Central memory CD8-positive, alpha-beta T cell (primary cell): ENCODE measurements at regions not wholly inside any gene's neighbourhood (a gene's known extent, or its start where the extent isn't known, plus 50 kb on each side); places are given as distances from the start of the nearest gene placed in this dataset.

Experiments used
- ATAC-seq: fragments of 150-1000 bp; cut with Tn5 transposase; replicated peaks from 2 replicates; pipeline ENCODE4 v1.10.0; 2022; ENCODE audit warnings: mild to moderate bottlenecking, moderate FRiP score, moderate number of reproducible peaks; ENCODE audit not compliant: poor library complexity, severe bottlenecking; ENCODE audit errors: extremely low read depth
- DNase-seq, 2 donors: peaks; one replicate each; pipeline ENCODE4 v3.0.0; 2021; ENCODE audit warnings: low spot score in 2 of 2
- H3K27ac Mint-ChIP-seq: one replicate; pipeline ENCODE4 v1.8.0; 2022; ENCODE audit warnings: low read depth, mild to moderate bottlenecking, moderate library complexity, mixed read lengths
- H3K27me3 Mint-ChIP-seq: one replicate; pipeline ENCODE4 v1.8.0; 2022; ENCODE audit warnings: mixed read lengths
- H3K36me3 Mint-ChIP-seq: one replicate; pipeline ENCODE4 v1.8.0; 2022; ENCODE audit warnings: mild to moderate bottlenecking, moderate library complexity, mixed read lengths; ENCODE audit not compliant: insufficient read depth
- H3K4me1 Mint-ChIP-seq: one replicate; pipeline ENCODE4 v1.8.0; 2022; ENCODE audit warnings: mixed read lengths
- H3K4me3 Mint-ChIP-seq: one replicate; pipeline ENCODE4 v1.8.0; 2022; ENCODE audit warnings: mild to moderate bottlenecking, moderate library complexity, mixed read lengths
- H3K9me3 Mint-ChIP-seq: one replicate; pipeline ENCODE4 v1.8.0; 2022; ENCODE audit warnings: mixed read lengths

DNA sequence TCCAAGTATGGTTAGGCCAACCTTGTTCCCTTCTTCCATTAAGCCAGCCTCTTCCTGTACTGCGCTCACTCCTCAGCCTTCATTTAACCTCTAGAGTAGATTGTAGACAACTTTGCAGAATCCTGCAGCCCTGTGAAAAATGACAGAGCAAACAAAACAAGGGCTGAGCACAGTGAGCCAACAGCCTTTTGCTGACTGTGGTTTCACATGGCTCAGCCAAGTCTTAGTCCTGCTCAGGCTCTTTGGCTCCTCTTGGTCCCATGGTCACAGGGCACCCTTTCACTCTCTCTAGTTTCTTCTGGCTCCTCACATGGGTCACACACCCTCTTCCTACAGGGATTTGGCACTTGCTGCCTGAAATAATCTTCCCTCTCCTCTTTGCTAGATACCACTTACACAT lies 900.3 kb downstream of the CCSER2 start:
- Mint-ChIP-seq H3K36me3 (no peaks in the 10 kb centered on the region), H3K27me3 (no peaks in the 10 kb centered on the region), H3K4me1 (no peaks in the 10 kb centered on the region), H3K4me3 (no peak overlapping the region), H3K27ac (no peak overlapping the region), H3K9me3 (peaks cover 23% of the 10 kb centered on the region)
- DNase-seq, result no peak
- no peak for ATAC-seq

DNA sequence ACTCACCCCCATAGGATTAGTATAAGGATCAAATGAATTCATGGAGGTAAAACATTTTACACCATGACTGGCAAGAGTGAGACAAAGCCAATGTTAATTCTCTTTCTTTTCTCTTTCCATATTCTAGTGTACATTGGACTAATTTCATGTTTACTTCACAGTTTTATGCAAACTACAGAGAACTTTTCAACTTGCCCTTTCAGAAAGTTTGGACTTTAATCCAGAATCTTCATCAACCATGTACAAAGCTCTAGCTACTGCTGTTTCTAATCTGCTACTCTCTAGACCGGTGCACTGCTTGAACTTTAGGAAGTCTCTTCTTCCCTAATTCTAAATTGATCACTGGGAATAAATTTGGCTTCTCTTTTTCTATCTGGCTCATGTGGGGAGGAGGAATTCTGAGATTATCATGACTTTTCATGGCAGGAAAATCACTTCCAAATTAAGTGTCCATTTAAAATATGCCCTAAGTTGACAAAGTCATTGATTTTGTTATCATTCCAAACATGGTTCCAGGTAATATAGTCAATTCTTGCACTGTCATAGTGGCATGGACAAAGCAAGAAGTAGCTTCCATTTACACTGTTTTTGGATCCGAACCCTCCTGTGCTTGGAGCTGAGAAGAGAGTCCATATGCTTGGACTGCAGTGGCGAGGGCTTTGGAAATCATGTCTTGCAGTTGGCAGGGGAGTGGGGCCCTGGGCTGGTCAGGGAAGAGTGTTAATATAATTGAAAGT lies 903.3 kb downstream of the CCSER2 start:
- DNase-seq (no peak), ATAC-seq (no peak)
- no peak overlapping the region for H3K4me3 Mint-ChIP-seq
- peaks cover 16% of the 10 kb centered on the region for H3K9me3 Mint-ChIP-seq
- no peak overlapping the region for H3K27ac Mint-ChIP-seq
- no peaks in the 10 kb centered on the region for H3K4me1 Mint-ChIP-seq
- H3K36me3 Mint-ChIP-seq, result no peaks in the 10 kb centered on the region
- no peaks in the 10 kb centered on the region for H3K27me3 Mint-ChIP-seq

- peaks cover 2% of the 10 kb centered on the region for H3K9me3 Mint-ChIP-seq
- H3K36me3 Mint-ChIP-seq, result no peaks in the 10 kb centered on the region
- no peak overlapping the region for H3K4me3 Mint-ChIP-seq
- no peak for ATAC-seq
- no peaks in the 10 kb centered on the region for H3K27me3 Mint-ChIP-seq
- H3K4me1 Mint-ChIP-seq, result no peaks in the 10 kb centered on the region
- H3K27ac Mint-ChIP-seq, result no peak overlapping the region
- no peak for DNase-seq
Observed at GRCh38 chr10:85235258-85235657, 906.9 kb downstream of the CCSER2 start.

GRCh38 chr10:85238676-85239075 lies 910.3 kb downstream of the CCSER2 start:
- Mint-ChIP-seq H3K27me3 (no peaks in the 10 kb centered on the region), H3K9me3 (no peaks in the 10 kb centered on the region), H3K27ac (no peak overlapping the region), H3K36me3 (no peaks in the 10 kb centered on the region), H3K4me3 (no peak overlapping the region), H3K4me1 (no peaks in the 10 kb centered on the region)
- DNase-seq (no peak), ATAC-seq (no peak)

GRCh38 chr10:85250304-85250703 lies 921.9 kb downstream of the CCSER2 start:
- Mint-ChIP-seq H3K9me3 (peaks cover 5% of the 10 kb centered on the region), H3K36me3 (peaks cover 3% of the 10 kb centered on the region), H3K4me3 (no peak overlapping the region), H3K4me1 (no peaks in the 10 kb centered on the region), H3K27ac (no peak overlapping the region), H3K27me3 (no peaks in the 10 kb centered on the region)
- ATAC-seq (no peak), DNase-seq (no peak)

DNA sequence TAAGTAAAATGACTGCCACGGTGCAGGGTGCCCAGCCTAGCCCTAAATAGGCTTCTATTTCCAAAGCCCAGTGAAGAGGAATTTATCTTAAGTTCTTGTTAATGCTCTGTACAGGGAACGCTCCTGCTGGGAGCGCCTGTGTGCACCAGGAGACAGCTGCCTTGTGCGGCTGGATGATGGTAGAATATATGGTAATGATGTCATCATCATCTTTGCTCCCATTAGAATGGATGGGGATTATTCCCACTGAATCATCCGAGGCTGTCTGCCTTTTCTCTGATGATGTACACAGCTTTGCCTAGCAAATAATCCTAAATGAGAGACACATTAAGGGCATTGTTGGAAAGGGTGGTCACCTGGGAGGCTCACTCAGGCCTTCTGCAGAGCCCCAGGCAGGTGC lies 928.1 kb downstream of the CCSER2 start:
- Mint-ChIP-seq H3K4me3 (no peak overlapping the region), H3K27ac (no peak overlapping the region), H3K36me3 (peaks cover 1% of the 10 kb centered on the region), H3K9me3 (peaks cover 14% of the 10 kb centered on the region), H3K4me1 (no peaks in the 10 kb centered on the region), H3K27me3 (no peaks in the 10 kb centered on the region)
- ATAC-seq, result no peak
- DNase-seq, result no peak

DNA sequence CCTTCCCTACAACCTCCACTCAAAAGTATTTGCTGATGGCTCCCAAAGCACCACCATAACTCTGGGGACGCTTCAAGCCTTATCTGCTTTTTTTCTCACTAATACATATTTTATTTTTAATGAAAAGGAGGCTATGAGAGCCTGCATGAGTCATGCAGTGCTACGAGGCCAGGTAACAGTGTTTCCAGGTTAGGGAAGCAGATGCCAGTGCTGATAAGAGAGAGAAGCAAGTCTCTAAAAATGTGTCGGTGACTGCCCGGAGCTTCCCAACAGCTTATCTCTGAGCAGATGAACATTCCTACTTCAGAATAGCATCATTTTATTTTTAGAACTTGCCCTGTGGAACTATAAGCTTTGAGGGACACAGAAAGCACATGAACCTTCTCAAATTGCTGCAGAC lies 931.5 kb downstream of the CCSER2 start:
- no peak overlapping the region for H3K27ac Mint-ChIP-seq
- ATAC-seq, result no peak
- no peaks in the 10 kb centered on the region for H3K4me1 Mint-ChIP-seq
- H3K36me3 Mint-ChIP-seq, result no peaks in the 10 kb centered on the region
- H3K9me3 Mint-ChIP-seq, result peaks cover 14% of the 10 kb centered on the region
- no peak for DNase-seq
- H3K27me3 Mint-ChIP-seq, result no peaks in the 10 kb centered on the region
- H3K4me3 Mint-ChIP-seq, result no peak overlapping the region

GRCh38 chr10:85262992-85263391 lies 934.6 kb downstream of the CCSER2 start:
- Mint-ChIP-seq H3K27ac (no peak overlapping the region), H3K9me3 (peaks cover 10% of the 10 kb centered on the region), H3K4me1 (no peaks in the 10 kb centered on the region), H3K36me3 (no peaks in the 10 kb centered on the region), H3K4me3 (no peak overlapping the region), H3K27me3 (no peaks in the 10 kb centered on the region)
- no peak for ATAC-seq
- DNase-seq, result no peak

GRCh38 chr10:85265121-85265520 lies 936.7 kb downstream of the CCSER2 start:
- DNase-seq, result no peak
- H3K4me3 Mint-ChIP-seq, result no peak overlapping the region
- peaks cover 15% of the 10 kb centered on the region for H3K9me3 Mint-ChIP-seq
- no peaks in the 10 kb centered on the region for H3K27me3 Mint-ChIP-seq
- ATAC-seq, result no peak
- no peaks in the 10 kb centered on the region for H3K4me1 Mint-ChIP-seq
- no peak overlapping the region for H3K27ac Mint-ChIP-seq
- H3K36me3 Mint-ChIP-seq, result no peaks in the 10 kb centered on the region

DNA sequence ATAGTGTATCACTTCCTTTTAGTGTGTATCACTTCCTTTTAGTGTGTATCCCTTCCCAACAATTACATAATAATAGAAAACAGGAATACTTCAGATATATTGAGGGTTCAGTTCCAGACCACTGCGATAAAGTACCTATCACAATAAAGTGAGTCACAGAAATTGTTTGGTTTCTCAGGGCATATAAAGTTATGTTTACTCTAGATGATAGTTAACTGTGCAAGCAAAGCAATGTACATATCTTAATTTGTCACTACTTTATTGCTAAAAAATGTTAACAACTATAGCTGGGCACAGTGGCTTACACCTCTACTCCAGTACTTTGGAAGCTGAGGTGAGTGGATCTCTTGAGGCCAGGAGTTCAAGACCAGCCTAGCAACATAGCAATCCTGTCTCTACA lies 938.4 kb downstream of the CCSER2 start:
- ATAC-seq, result no peak
- Mint-ChIP-seq H3K9me3 (peaks cover 17% of the 10 kb centered on the region), H3K27me3 (no peaks in the 10 kb centered on the region), H3K4me1 (no peaks in the 10 kb centered on the region), H3K36me3 (no peaks in the 10 kb centered on the region), H3K27ac (no peak overlapping the region), H3K4me3 (no peak overlapping the region)
- DNase-seq, result no peak

DNA sequence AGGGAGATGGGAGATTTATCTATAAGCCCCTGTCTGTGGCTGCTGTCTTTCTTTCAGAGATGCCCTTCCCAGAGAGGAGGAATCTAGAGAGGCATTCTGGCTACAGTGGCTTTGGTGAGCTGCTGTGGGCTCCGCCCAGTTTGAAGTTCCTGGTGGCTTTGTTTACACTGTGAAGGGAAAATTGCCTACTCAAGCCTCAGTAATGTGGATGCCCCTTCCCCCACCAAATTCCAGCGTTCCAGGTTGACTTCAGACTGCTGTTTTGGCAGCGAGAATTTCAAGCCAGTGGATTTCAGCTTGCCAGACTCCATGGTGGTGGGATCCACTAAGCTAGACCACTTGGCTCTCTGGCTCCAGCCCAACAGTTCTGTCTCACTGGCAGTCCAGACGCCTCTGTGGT lies 951.6 kb downstream of the CCSER2 start:
- H3K9me3 Mint-ChIP-seq, result no peaks in the 10 kb centered on the region
- no peaks in the 10 kb centered on the region for H3K36me3 Mint-ChIP-seq
- DNase-seq, result no peak
- no peak overlapping the region for H3K27ac Mint-ChIP-seq
- H3K27me3 Mint-ChIP-seq, result no peaks in the 10 kb centered on the region
- H3K4me1 Mint-ChIP-seq, result no peaks in the 10 kb centered on the region
- no peak for ATAC-seq
- no peak overlapping the region for H3K4me3 Mint-ChIP-seq

DNA sequence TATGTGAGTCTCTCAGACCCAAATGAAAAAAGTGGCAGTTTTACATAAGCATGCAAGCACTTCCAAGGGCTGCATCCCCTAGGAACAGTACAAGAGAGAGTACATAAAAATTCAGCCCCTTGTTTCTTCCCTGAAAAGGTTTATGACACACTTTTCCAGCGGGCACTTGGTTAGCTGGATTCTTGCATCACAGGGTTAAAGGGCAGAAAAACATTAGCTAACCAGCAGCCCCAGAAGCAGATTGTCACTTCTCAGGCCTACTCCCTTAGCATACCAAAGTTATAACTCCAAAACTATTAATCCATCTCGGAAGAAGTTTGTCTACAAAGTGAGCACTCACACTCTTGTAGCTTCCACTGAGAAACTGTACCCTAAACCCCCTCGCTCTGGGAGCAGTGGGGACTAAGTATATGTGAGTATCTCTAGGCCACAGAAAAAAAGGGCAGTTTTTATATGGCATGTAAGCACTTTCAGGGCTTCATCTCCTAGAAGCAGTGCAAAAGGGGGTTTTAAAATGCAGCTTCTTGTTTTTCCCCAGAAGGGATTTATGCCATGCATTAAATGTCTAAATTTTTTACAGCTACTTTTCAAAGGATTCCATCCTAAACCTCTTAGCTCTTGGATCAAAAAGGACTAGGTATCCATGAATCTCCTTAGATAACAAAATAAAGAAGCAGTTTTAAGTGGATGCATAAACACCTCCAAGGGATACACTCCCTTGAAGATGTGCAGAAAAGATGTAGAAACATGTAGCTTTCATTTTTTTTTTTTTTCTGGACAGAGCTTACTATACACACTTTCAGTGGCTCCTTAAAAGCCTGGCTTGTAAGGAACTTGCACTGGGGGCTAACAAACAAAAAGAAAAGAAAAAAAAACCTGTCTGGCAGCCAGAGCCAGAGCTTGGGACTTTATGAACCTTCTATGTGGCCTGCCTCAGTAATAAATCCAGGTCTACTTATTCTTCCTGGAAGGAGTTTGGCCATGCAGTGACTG lies 956.7 kb downstream of the CCSER2 start:
- no peak overlapping the region for H3K4me3 Mint-ChIP-seq
- ATAC-seq, result no peak

GRCh38 chr10:85293483-85293882 lies 965.1 kb downstream of the CCSER2 start:
- H3K27me3 Mint-ChIP-seq, result no peaks in the 10 kb centered on the region
- no peak for DNase-seq
- H3K9me3 Mint-ChIP-seq, result peaks cover 7% of the 10 kb centered on the region

More for the DNA sequence above, 956.7 kb downstream of the CCSER2 start:
- Mint-ChIP-seq H3K27ac (no peak overlapping the region), H3K36me3 (no peaks in the 10 kb centered on the region), H3K9me3 (peaks cover 22% of the 10 kb centered on the region), H3K27me3 (no peaks in the 10 kb centered on the region), H3K4me1 (no peaks in the 10 kb centered on the region)
- no peak for DNase-seq

More at GRCh38 chr10:85293483-85293882, 965.1 kb downstream of the CCSER2 start:
- Mint-ChIP-seq H3K36me3 (no peaks in the 10 kb centered on the region), H3K4me3 (no peak overlapping the region), H3K4me1 (no peaks in the 10 kb centered on the region), H3K27ac (no peak overlapping the region)
- ATAC-seq, result no peak
